GM23338 (cell line): ENCODE measurements at regions not wholly inside any gene's neighbourhood (a gene's known extent, or its start where the extent isn't known, plus 50 kb on each side); places are given as distances from the start of the nearest gene placed in this dataset.

Source experiments
- ATAC-seq: fragments of 200-7000 bp; cut with Tn5 transposase; 3 replicates; pipeline ENCODE4 v1.9.1; 2020
- DNase-seq: peaks from one replicate; pipeline ENCODE4 v3.0.0-alpha.2; 2015; ENCODE audit warnings: low spot score
- H2AFZ ChIP-seq: fragments of 200-600 bp; sonication (generic); 2 replicates; pipeline ENCODE4 v1.8.0; 2016; ENCODE audit warnings: antibody characterized with exemption, mild to moderate bottlenecking, moderate library complexity
- H3F3A ChIP-seq: fragments of 200-600 bp; sonication (generic); replicated peaks from 2 replicates; pipeline ENCODE4 v1.8.0; 2017; ENCODE audit warnings: antibody characterized with exemption, mixed run types, low read depth
- H3K27ac ChIP-seq: fragments of 200-600 bp; sonication (generic); 2 replicates; pipeline ENCODE4 v1.6.1; 2016; ENCODE audit warnings: low read depth
- H3K27me3 ChIP-seq: fragments of 200-600 bp; sonication (generic); 2 replicates; pipeline ENCODE4 v1.8.0; 2016; ENCODE audit warnings: mild to moderate bottlenecking, mixed run types, moderate library complexity; ENCODE audit not compliant: insufficient read depth
- H3K36me3 ChIP-seq: fragments of 200-600 bp; sonication (generic); 2 replicates; pipeline ENCODE4 v1.8.0; 2016; ENCODE audit warnings: mild to moderate bottlenecking; ENCODE audit not compliant: insufficient read depth
- H3K4me1 ChIP-seq: fragments of 200-600 bp; sonication (generic); 2 replicates; pipeline ENCODE4 v1.8.0; 2016; ENCODE audit warnings: mild to moderate bottlenecking, moderate library complexity; ENCODE audit not compliant: insufficient read depth
- H3K4me2 ChIP-seq: fragments of 200-600 bp; sonication (generic); 2 replicates; pipeline ENCODE4 v1.7.1; 2017; ENCODE audit warnings: mixed run types
- H3K4me3 ChIP-seq: fragments of 200-600 bp; sonication (generic); 2 replicates; pipeline ENCODE4 v1.6.1; 2016; ENCODE audit warnings: mixed run types
- H3K79me2 ChIP-seq: fragments of 200-600 bp; sonication (generic); replicated peaks from 2 replicates; pipeline ENCODE4 v1.8.0; 2017; ENCODE audit warnings: mild to moderate bottlenecking; ENCODE audit not compliant: insufficient read depth
- H3K9me2 ChIP-seq: fragments of 200-600 bp; sonication (generic); 2 replicates; pipeline ENCODE4 v1.8.0; 2017; ENCODE audit not compliant: insufficient read depth
- H4K20me1 ChIP-seq: fragments of 200-600 bp; sonication (generic); replicated peaks from 2 replicates; pipeline ENCODE4 v1.8.0; 2017; ENCODE audit warnings: mild to moderate bottlenecking; ENCODE audit not compliant: insufficient read depth
- H3K27ac Mint-ChIP-seq: 2 replicates; pipeline ENCODE4 v1.8.0; 2020; ENCODE audit warnings: inconsistent platforms, mild to moderate bottlenecking, moderate library complexity, mixed read lengths
- H3K27me3 Mint-ChIP-seq: 3 replicates; pipeline ENCODE4 v1.8.0; 2022; ENCODE audit warnings: low read depth, mild to moderate bottlenecking, moderate library complexity, mixed read lengths, inconsistent platforms; ENCODE audit not compliant: insufficient read depth, poor library complexity
- H3K36me3 Mint-ChIP-seq: 3 replicates; pipeline ENCODE4 v1.8.0; 2021; ENCODE audit warnings: low read depth, mild to moderate bottlenecking, inconsistent platforms, moderate library complexity, mixed read lengths
- H3K4me1 Mint-ChIP-seq: 3 replicates; pipeline ENCODE4 v1.8.0; 2020; ENCODE audit warnings: mild to moderate bottlenecking, inconsistent platforms, mixed read lengths
- H3K4me3 Mint-ChIP-seq: 3 replicates; pipeline ENCODE4 v1.8.0; 2021; ENCODE audit warnings: moderate library complexity, mild to moderate bottlenecking, inconsistent platforms, mixed read lengths
- H3K9me3 Mint-ChIP-seq: 3 replicates; pipeline ENCODE4 v1.8.0; 2020; ENCODE audit warnings: moderate library complexity, mild to moderate bottlenecking, inconsistent platforms, mixed read lengths
- CREB1 ChIP-seq: fragments of 250-450 bp; sonication (Bioruptor Pico); IDR thresholded peaks from 2 replicates; pipeline ENCODE4 v1.5.0; 2020; ENCODE audit warnings: low read depth, mild to moderate bottlenecking, moderate library complexity
- EZH2 ChIP-seq: fragments of 200-600 bp; sonication (generic); IDR thresholded peaks from one replicate; pipeline ENCODE4 v1.8.0; 2017; ENCODE audit warnings: antibody characterized with exemption, mild to moderate bottlenecking, low read depth; ENCODE audit not compliant: unreplicated experiment
- JUNB ChIP-seq: IDR thresholded peaks from one replicate; pipeline ENCODE4 v1.6.1; 2016; ENCODE audit warnings: antibody characterized with exemption; ENCODE audit not compliant: unreplicated experiment
- NANOG ChIP-seq: IDR thresholded peaks from 2 replicates; pipeline ENCODE4 v1.6.1; 2016; ENCODE audit warnings: antibody characterized with exemption, borderline replicate concordance
- POLR2AphosphoS5 ChIP-seq: IDR thresholded peaks from 2 replicates; pipeline ENCODE4 v1.6.1; 2016; ENCODE audit warnings: antibody characterized with exemption, low read depth
- STAT1 ChIP-seq: IDR thresholded peaks from one replicate; pipeline ENCODE4 v1.6.1; 2016; ENCODE audit warnings: antibody characterized with exemption; ENCODE audit not compliant: unreplicated experiment
- ZNF114 ChIP-seq: fragments of 250-450 bp; sonication (Bioruptor Pico); IDR thresholded peaks from 2 replicates; pipeline ENCODE4 v1.5.0; 2020; ENCODE audit warnings: mild to moderate bottlenecking, moderate library complexity
- ZNF331 ChIP-seq: fragments of 250-450 bp; sonication (Bioruptor Pico); IDR thresholded peaks from 2 replicates; pipeline ENCODE4 v1.5.0; 2020; ENCODE audit warnings: low read depth, mild to moderate bottlenecking, moderate library complexity
- TF ChIP-seq, protein P1 (sequence below): IDR thresholded peaks from 2 replicates; pipeline ENCODE4 v1.6.1; 2016; ENCODE audit warnings: antibody characterized with exemption
- TF ChIP-seq, protein P2 (sequence below): IDR thresholded peaks from one replicate; pipeline ENCODE4 v1.6.1; 2018; ENCODE audit warnings: antibody characterized with exemption; ENCODE audit not compliant: unreplicated experiment
- TF ChIP-seq, protein P3 (sequence below), 2 experiments: fragments of 200-600 bp in 1 of 2; sonication (generic) in 1 of 2; conservative IDR thresholded peaks; 2 replicates each; pipeline versions ENCODE4 v1.5.1 to v1.6.1; 2016 to 2017; ENCODE audit warnings: antibody characterized with exemption in 2 of 2, low read depth in 2 of 2, mild to moderate bottlenecking in 2 of 2, moderate library complexity in 1 of 2

DNA sequence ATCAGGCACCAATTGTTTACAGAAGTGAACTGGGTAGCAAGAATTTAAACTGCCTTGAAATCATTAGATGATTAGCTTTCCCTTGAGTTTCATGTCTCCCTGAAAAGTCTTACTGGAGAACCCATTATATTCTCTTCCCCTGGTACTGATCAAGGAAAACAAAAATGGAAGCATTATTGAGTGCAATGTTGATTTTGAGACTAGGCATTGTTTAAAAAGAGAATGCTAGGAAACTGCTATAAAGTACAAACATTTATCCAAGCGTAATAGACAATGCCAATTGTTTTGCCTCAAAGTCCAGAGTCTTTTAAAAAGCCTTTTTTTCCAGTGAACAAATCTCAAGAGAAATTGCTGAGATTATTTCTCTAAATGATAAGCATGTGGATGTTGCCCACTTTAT, 197.0 kb downstream of the CCER1 start (continued):
- TF ChIP-seq, protein P1, sequence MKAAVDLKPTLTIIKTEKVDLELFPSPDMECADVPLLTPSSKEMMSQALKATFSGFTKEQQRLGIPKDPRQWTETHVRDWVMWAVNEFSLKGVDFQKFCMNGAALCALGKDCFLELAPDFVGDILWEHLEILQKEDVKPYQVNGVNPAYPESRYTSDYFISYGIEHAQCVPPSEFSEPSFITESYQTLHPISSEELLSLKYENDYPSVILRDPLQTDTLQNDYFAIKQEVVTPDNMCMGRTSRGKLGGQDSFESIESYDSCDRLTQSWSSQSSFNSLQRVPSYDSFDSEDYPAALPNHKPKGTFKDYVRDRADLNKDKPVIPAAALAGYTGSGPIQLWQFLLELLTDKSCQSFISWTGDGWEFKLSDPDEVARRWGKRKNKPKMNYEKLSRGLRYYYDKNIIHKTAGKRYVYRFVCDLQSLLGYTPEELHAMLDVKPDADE: no peak
- TF ChIP-seq, protein P2, sequence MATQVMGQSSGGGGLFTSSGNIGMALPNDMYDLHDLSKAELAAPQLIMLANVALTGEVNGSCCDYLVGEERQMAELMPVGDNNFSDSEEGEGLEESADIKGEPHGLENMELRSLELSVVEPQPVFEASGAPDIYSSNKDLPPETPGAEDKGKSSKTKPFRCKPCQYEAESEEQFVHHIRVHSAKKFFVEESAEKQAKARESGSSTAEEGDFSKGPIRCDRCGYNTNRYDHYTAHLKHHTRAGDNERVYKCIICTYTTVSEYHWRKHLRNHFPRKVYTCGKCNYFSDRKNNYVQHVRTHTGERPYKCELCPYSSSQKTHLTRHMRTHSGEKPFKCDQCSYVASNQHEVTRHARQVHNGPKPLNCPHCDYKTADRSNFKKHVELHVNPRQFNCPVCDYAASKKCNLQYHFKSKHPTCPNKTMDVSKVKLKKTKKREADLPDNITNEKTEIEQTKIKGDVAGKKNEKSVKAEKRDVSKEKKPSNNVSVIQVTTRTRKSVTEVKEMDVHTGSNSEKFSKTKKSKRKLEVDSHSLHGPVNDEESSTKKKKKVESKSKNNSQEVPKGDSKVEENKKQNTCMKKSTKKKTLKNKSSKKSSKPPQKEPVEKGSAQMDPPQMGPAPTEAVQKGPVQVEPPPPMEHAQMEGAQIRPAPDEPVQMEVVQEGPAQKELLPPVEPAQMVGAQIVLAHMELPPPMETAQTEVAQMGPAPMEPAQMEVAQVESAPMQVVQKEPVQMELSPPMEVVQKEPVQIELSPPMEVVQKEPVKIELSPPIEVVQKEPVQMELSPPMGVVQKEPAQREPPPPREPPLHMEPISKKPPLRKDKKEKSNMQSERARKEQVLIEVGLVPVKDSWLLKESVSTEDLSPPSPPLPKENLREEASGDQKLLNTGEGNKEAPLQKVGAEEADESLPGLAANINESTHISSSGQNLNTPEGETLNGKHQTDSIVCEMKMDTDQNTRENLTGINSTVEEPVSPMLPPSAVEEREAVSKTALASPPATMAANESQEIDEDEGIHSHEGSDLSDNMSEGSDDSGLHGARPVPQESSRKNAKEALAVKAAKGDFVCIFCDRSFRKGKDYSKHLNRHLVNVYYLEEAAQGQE: no peak
- TF ChIP-seq JUNB (no peak), STAT1 (no peak), ZNF331 (CRISPR knock-in tag) (no peak), CREB1 (CRISPR knock-in tag) (no peak)

DNA sequence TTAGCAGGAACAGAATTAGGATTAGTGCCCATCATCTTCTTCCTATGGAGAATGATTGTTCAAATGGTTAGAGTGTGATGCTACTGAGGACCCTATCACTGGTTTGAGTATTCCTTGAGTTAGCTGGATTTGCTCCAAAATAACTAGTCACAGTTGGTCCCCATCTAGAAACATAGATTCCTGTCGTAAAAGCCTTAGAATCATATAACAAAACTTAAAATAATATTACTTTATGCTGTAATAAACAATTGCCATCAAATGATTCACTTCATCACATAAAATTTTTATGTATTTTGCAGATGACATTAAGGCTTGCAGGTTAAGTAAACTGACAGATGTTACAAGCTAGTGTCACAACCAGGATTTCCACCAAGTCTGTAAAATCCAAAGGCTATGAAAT, 209.8 kb downstream of the CCER1 start:
- no peaks in the 10 kb centered on the region for H3F3A ChIP-seq
- no peak overlapping the region for H2AFZ ChIP-seq
- Mint-ChIP-seq H3K4me3 (no peak overlapping the region), H3K36me3 (no peaks in the 10 kb centered on the region; the same call in 2 of the 3 replicates), H3K27ac (no peak overlapping the region), H3K4me1 (peaks cover 6% of the 10 kb centered on the region; the same call in 1 of the 3 replicates), H3K9me3 (peaks cover 3% of the 10 kb centered on the region; the same call in 1 of the 3 replicates), H3K27me3 (no peaks in the 10 kb centered on the region)
- no peaks in the 10 kb centered on the region for H3K27me3 ChIP-seq
- no peaks in the 10 kb centered on the region for H3K79me2 ChIP-seq
- H4K20me1 ChIP-seq: no peaks in the 10 kb centered on the region
- DNase-seq (no peak), ATAC-seq (no peak)
- H3K9me2 ChIP-seq: peaks cover 10% of the 10 kb centered on the region
- H3K4me3 ChIP-seq: no peak overlapping the region
- H3K4me1 ChIP-seq: no peaks in the 10 kb centered on the region
- H3K36me3 ChIP-seq: no peaks in the 10 kb centered on the region
- H3K4me2 ChIP-seq: no peak overlapping the region
- H3K27ac ChIP-seq: no peak overlapping the region
- TF ChIP-seq ZNF114 (no peak), JUNB (no peak), EZH2 (no peak), POLR2AphosphoS5 (no peak), STAT1 (no peak), ZNF331 (CRISPR knock-in tag) (no peak), NANOG (no peak), CREB1 (CRISPR knock-in tag) (no peak)
- TF ChIP-seq, protein P3, sequence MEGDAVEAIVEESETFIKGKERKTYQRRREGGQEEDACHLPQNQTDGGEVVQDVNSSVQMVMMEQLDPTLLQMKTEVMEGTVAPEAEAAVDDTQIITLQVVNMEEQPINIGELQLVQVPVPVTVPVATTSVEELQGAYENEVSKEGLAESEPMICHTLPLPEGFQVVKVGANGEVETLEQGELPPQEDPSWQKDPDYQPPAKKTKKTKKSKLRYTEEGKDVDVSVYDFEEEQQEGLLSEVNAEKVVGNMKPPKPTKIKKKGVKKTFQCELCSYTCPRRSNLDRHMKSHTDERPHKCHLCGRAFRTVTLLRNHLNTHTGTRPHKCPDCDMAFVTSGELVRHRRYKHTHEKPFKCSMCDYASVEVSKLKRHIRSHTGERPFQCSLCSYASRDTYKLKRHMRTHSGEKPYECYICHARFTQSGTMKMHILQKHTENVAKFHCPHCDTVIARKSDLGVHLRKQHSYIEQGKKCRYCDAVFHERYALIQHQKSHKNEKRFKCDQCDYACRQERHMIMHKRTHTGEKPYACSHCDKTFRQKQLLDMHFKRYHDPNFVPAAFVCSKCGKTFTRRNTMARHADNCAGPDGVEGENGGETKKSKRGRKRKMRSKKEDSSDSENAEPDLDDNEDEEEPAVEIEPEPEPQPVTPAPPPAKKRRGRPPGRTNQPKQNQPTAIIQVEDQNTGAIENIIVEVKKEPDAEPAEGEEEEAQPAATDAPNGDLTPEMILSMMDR (conservative IDR thresholded peaks at IDR 0.05; ENCODE audit: low read depth in 2 of 2): no peak
- TF ChIP-seq, protein P1: no peak
